Stimulated activated naive CD4-positive, alpha-beta T cell treated with Interleukin-2 at 50 U/mL for 16 hours (primary cell): ENCODE measurements at regions not wholly inside any gene's neighbourhood (a gene's known extent, or its start where the extent isn't known, plus 50 kb on each side); places are given as distances from the start of the nearest gene placed in this dataset.

Experiments
- DNase-seq: peaks from one replicate; lab custom pipeline; 2025; lab: John Stamatoyannopoulos, UW

GRCh38 chr4:74615411-74615810 is 170.5 kb downstream of the AREG start:
- no peak for DNase-seq

DNA sequence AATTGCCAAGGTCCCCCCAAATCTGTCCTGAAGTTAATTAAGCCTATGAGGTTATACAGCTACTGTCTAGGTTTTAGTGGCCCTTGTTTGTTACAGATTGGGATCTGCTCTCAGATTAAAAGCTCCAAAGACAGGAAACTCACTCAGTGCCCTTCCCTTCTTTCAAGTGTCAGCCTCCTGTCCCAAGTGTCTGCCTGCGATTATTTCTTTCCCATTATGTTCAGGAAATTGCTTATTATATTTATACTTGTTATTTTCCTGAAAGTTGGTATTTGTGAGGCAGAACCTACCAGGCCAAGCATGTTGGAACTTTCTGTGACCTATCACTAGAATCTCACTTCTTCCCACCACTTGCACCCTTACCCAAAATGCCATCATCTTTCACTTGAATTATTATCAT is 173.2 kb downstream of the AREG start:
- DNase-seq: no peak

DNA sequence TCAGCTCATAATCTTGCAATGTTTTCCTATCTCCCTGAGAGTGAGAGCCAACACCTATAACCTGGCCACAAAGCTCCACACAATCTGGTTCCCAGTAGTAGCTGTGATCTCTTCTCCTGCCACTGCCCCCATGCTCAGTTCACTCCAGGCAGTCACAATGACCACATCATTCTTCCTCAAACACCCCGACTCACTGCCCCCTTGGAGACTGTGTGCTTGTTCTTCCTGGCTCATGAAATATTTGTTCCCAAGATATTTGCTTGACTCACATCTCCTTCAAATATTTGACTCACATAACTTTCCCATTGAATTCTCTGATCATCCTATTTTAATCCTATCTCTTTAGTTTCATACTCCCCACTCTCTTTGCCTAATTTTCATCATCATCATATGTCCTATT is 173.7 kb downstream of the AREG start:
- DNase-seq: no peak

DNA sequence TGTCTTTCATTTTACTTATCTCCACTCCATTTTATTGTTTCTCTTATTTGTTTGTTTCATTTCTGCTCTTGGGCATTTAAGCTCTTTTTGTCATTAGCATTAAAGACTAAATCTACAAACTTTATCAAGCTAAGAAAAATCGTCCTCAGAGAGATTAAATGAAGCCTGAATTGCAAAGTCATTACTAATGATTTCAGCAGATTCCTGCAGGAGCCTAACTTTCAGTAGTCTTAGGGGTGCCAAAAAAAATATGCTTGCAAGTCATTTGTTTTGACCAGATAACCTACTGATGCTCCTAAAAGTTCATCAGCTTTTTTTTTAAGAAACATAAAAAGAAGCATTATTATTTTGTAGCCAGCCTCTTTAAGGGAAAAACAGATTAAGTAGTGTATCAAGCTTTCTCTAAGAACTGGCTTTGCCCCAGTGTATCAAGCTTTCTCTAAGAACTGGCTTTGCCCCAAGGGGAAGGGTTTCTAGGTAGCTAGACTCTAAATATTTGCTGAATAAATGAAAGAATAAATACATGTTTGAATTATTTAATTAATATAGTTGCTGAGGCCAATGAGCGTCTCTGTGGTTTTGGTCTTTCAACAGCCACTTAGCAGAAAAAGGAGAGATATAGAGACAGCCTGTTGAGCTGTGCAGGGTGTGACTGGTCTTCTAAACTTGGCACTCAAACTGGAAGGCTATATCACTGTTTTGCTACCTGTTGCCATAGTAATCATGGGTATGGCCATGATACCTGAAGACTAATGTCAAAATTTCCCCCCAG is 174.2 kb downstream of the BTC start:
- no peak for DNase-seq

DNA sequence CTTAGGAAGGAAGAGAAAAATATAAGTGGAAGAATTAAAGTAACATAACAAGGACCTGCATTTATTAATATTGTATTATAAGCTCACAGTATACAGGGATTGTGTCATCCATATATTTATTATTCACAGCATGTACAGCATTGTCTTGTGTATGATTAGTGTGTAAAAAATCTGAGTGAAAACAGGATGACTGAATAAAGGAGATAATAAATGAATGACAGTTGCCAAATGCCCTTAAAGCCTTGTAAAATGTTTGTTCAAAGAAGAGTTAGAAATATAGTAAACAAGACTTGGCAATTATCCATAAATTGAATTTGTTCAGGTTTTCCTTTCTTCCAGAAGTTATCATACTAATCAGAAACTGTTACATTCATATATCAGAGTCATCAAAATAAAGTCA is 172.7 kb downstream of the BTC start:
- no peak for DNase-seq

GRCh38 chr4:74623041-74623440 is 171.3 kb downstream of the BTC start:
- no peak for DNase-seq

DNA sequence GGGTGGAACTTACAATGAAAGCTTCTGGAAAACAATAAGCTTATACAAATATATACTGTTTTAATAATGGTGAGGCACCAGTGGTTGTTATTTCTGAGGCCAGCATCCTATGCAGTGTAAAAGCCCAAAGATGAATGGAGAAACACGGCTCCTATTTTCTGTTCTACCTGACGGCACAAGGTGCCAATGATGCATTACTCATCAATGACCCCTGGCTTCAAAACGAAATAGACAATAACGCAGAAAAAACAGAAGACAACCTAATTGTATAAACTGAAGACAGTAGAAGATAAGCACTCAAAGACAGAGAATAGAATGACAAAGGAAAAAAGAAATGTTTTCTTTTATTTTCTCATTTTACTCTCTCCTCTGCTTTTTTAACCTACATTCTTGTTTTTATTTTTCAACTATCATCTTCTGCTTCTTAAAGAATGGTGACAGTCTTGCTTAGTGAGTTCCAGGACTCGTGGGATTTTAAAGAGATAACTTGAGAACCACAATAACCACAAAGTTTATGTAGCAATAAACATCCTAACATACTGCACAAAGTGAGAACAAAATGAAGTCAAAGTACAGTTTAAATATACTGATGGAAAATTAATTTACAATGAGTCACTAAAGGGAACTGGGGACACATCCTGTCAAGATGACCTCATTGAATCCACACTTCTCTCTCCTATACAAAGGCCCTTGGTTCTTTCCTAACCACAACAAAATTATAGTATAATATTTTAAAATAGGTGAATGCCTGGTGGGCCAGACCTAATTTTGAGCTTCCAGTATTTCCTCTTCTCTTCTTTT is 169.8 kb downstream of the BTC start:
- no peak for DNase-seq

GRCh38 chr4:74625981-74626380 is 168.3 kb downstream of the BTC start:
- DNase-seq: no peak

DNA sequence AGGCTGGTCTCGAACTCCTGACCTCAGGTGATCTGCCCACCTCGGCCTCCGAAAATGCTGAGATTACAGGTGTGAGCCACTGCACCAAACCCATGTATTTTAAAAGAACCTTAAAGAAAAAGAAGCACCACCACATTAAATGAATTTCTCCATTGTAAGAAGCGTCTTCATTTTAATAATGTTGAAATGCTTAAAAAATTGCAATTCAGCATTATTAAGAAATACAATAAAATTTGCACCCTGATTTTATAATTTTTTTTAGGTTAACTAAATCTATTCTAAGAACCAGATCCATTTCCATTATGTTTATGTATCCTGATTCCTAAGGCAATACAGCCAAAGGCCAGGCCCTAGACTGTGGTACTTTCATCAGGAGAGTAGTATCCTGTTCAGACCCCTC is 167.2 kb downstream of the BTC start:
- DNase-seq: no peak

GRCh38 chr4:74627504-74627903 is 166.8 kb downstream of the BTC start:
- DNase-seq: no peak

DNA sequence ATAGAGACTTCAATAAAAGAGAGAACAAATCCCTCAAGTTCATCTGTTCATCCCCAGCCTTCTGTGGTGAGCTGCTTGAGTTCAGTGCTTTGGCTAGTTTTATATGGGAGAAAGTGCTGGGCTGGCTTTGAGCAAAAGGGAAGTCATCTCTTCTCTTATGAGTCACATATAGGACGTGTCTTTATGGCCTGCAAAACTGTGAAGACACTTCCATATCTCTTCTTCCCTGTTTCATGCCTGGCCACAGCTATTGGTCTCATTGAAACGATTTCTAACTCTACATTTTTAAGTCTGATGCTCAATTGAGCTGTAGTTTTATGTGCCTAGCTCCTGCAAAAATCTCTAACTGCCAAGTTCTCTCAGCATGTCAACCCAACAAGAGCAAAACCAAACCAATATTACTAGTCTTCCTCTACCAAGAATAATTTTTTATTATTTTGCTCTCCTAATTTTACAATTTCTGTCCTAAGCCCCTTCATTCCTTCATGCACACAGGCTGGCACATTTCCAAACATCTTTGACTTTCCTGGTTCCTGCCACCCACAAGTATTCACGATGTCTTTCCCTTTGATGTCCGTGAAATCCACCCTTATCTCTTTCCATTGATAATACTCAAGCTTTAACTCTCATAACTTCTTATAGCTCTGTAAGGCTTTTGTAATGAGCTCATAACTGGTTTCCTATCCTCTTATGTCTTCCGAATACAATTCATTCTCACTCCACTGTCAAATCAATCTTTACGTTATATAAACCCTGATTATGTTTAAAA is 165.3 kb downstream of the BTC start:
- DNase-seq: no peak

DNA sequence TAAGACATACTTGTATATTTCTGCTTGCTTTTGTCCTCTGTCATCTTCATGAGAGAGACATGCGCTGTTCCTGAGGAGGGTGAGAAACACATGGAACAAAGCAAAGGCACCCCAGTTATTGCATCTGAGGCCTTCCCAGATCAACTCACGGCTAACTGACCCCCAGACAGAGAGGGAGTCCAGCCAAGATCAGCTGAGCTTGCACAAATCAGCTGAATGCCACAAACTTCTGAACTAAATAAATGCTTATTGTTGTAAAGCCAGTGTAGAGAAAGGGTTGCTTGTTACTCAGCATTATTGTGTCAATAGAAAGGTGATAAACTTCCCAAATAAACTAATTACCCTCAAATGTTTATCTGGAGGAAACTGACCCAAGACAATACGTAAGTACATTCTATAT is 163.8 kb downstream of the BTC start:
- DNase-seq: no peak

DNA sequence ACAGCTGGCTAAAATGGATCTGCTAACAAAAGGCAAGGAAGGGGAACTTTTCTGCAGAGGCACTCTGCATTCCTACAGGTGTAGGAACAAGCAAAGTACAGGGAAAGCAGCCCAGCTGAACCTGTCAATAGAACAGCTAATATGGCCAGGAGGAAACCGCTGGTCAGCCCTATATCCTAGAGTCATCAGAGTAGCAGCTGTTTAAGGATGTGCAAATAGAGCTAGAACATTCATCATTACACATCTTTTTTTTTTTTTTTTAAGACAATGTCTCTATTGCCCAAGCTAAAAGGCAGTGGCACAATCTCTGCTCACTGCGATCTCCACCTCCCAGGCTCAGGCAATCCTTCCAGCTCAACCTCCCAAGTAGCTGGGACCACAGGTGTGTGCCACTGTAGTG is 163.0 kb downstream of the BTC start:
- no peak for DNase-seq

DNA sequence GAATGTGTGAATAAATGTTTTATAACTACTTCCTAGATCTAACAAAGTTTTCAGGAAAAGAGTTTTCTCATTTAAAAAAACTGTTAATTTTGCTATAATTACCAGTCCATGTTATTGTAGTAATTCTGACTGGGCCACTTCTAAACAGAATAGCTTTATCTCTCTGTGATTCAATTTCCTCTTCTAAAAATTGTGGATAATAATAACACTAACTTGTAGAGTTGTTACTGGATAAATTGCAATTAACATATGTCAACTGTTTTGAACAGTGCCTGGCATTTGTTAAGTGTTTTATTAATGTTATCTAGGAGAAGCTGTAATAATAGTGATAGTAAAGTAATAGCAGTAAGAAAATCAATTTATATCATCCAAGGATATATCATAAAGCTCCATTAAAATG is 162.3 kb downstream of the BTC start:
- no peak for DNase-seq

DNA sequence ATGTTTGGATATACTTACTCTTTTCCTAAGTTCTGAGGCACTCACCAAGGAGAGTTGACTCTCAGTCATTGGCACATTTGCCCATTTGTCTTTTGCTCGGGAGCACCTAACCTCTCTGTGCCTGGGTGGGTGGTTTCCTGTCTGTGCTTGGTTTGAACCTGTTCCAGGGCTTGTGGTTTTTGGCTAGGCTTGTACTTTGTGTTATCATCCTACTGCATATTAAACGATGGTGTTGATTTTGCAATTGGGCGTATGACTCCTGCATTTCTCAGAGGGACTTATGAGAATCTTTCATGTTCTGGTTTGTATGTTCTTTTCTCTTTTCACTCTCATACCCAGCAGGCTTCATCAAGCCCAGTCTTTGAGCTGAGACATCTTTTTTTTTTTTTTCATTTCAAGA is 161.7 kb downstream of the BTC start:
- DNase-seq: no peak

GRCh38 chr4:74635074-74635473 is 159.2 kb downstream of the BTC start:
- DNase-seq: no peak

GRCh38 chr4:74635490-74636123 is 158.7 kb downstream of the BTC start:
- no peak for DNase-seq

DNA sequence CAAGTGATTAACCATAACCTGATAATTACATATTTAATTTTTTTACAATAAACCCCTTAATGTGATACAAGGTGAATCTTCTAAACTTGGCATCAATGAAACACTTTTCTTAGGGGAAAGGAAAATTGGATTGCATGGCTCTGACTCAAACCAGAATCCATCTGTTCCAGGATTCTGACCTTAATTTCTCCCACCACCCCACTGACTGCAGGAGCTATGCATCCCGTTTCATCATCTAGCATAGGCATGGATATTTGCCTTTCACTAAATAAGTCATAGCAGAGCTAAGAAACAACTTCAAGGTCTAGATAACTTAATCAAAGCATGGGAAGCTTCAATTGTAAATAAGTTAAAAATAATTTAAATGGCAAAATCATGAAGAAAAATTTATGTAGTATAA is 156.3 kb downstream of the BTC start:
- no peak for DNase-seq

DNA sequence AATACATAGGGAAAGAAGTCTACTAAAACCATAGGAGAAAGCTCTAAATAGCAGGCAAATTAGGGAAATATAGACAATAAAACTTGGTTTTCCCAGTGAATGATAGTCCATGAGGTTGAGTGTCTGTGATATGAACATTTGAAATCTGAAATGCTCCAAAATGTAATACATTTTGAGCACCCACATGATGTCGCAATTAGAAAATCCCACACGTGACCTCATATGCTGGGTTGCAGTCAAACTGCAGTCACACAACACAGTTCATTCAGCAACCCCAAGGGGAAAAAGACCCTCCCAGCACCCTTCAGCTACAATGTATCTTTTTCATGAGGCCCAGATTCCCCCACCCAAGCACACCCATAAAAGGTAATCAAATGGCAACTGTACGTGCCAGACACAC is 155.6 kb downstream of the BTC start:
- DNase-seq: no peak

GRCh38 chr4:74640111-74640903 is 154.0 kb downstream of the BTC start:
- DNase-seq: no peak

DNA sequence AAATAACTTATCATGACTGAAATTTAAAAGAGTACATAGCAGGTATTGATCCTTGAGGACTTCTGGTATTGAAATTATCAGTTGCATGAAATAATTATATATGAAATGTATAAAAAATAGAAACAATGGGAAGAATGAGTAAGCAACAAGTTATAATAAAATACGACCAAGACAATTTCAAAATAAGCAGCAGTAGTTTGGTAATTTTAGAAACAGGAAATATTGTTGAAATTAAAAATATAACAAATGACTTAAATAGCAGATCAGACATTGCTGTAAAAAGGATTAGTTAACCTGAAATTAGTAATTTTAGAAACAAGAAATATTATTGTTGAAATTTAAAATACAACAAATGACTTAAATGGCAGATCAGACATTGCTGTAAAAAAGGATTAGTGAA is 152.3 kb downstream of the BTC start:
- DNase-seq: no peak

DNA sequence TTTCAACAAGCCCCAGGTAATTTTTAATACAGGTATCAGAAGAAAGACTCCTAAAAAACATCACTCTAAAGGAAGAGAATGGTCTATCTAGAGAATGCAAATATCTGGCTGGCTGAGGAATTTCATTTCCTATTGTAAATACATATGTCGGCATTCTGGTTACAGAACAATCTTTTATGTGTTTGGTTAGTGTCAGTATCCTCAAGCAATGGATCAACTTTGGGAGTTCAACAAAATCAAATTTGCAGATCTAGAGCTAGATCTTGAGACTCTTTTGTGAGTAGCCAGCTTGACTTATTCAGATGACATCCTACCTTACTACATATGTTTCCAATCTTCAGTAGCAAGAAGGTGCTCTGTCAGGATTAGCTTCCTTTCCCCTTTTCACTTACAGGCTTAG is 145.1 kb downstream of the BTC start:
- no peak for DNase-seq
